Mesenchymal stem cell (in vitro differentiated cells and primary cell): ENCODE measurements at regions not wholly inside any gene's neighbourhood (a gene's known extent, or its start where the extent isn't known, plus 50 kb on each side); places are given as distances from the start of the nearest gene placed in this dataset.

ENCODE experiments used
- DNase-seq: peaks from one replicate; pipeline ENCODE4 v3.0.0-alpha.2; 2013
- H2AFZ ChIP-seq: one replicate; pipeline ENCODE4 v1.6.1; 2013; ENCODE audit warnings: low read depth, mild to moderate bottlenecking, control low read depth, inconsistent platforms, low read length, moderate library complexity
- H2AK5ac ChIP-seq: 2 replicates; pipeline ENCODE4 v1.6.1; 2013; ENCODE audit warnings: low read length, moderate library complexity, mild to moderate bottlenecking, inconsistent platforms; ENCODE audit not compliant: severe bottlenecking
- H2BK120ac ChIP-seq: one replicate; pipeline ENCODE4 v1.6.1; 2013; ENCODE audit warnings: low read depth, mild to moderate bottlenecking, inconsistent platforms, low read length, moderate library complexity
- H2BK12ac ChIP-seq, 2 experiments: one replicate each; pipeline ENCODE4 v1.6.1; 2013; ENCODE audit warnings: inconsistent platforms in 2 of 2, low read length in 2 of 2, mild to moderate bottlenecking in 2 of 2, moderate library complexity in 2 of 2, control low read depth in 1 of 2
- H2BK15ac ChIP-seq: one replicate; pipeline ENCODE4 v1.6.1; 2013; ENCODE audit warnings: mild to moderate bottlenecking, low read depth, inconsistent platforms; ENCODE audit not compliant: poor library complexity, severe bottlenecking
- H2BK5ac ChIP-seq: 2 replicates; pipeline ENCODE4 v1.6.1; 2013; ENCODE audit warnings: low read depth, mild to moderate bottlenecking, low read length, control low read depth, inconsistent platforms; ENCODE audit not compliant: poor library complexity, severe bottlenecking
- H3K14ac ChIP-seq, 2 experiments: one replicate each; pipeline ENCODE4 v1.6.1; 2013; ENCODE audit warnings: inconsistent platforms in 2 of 2, low read length in 2 of 2, control low read depth in 1 of 2, mild to moderate bottlenecking in 1 of 2, moderate library complexity in 1 of 2
- H3K18ac ChIP-seq, 2 experiments: one replicate each; pipeline ENCODE4 v1.6.1; 2013; ENCODE audit warnings: inconsistent platforms in 2 of 2, low read length in 2 of 2, control low read depth in 1 of 2, low read depth in 1 of 2, mild to moderate bottlenecking in 1 of 2
- H3K23ac ChIP-seq, 2 experiments: one replicate each; pipeline ENCODE4 v1.6.1; 2013; ENCODE audit warnings: inconsistent platforms in 2 of 2, low read length in 2 of 2, mild to moderate bottlenecking in 2 of 2, moderate library complexity in 2 of 2, control low read depth in 1 of 2
- H3K27ac ChIP-seq: 2 replicates; pipeline ENCODE4 v1.5.1; 2013; ENCODE audit warnings: mild to moderate bottlenecking, moderate library complexity, low read length, control low read depth, inconsistent platforms; ENCODE audit not compliant: poor library complexity, severe bottlenecking
- H3K27me3 ChIP-seq, 2 experiments: 2 replicates each; pipeline versions ENCODE4 v1.6.1 to v1.7.0; 2013; ENCODE audit warnings: low read length in 2 of 2, mild to moderate bottlenecking in 2 of 2, moderate library complexity in 2 of 2, control low read depth in 1 of 2, inconsistent platforms in 1 of 2; ENCODE audit not compliant: control insufficient read depth in 1 of 2, insufficient read depth in 1 of 2
- H3K36me3 ChIP-seq, 2 experiments: 2 replicates each; pipeline versions ENCODE4 v1.6.1 to v1.7.0; 2013; ENCODE audit warnings: low read length in 2 of 2, control low read depth in 1 of 2, inconsistent platforms in 1 of 2, low read depth in 1 of 2, mild to moderate bottlenecking in 1 of 2; ENCODE audit not compliant: insufficient read depth in 2 of 2, control insufficient read depth in 1 of 2
- H3K4ac ChIP-seq, 2 experiments: one replicate each; pipeline ENCODE4 v1.6.1; 2013; ENCODE audit warnings: inconsistent platforms in 2 of 2, low read length in 2 of 2, mild to moderate bottlenecking in 2 of 2, moderate library complexity in 2 of 2, control low read depth in 1 of 2, low read depth in 1 of 2
- H3K4me1 ChIP-seq: 2 replicates; pipeline ENCODE4 v1.6.1; 2013; ENCODE audit warnings: low read depth, low read length, control low read depth; ENCODE audit not compliant: control insufficient read depth, insufficient read depth
- H3K4me2 ChIP-seq: 2 replicates; pipeline ENCODE4 v1.6.1; 2013; ENCODE audit warnings: low read length, mild to moderate bottlenecking, inconsistent platforms; ENCODE audit not compliant: poor library complexity, severe bottlenecking
- H3K4me3 ChIP-seq, 2 experiments: 2 replicates each; pipeline versions ENCODE4 v1.5.1 to v1.7.0; 2013; ENCODE audit warnings: low read length in 2 of 2, mild to moderate bottlenecking in 2 of 2, control low read depth in 1 of 2, low read depth in 1 of 2; ENCODE audit not compliant: insufficient read depth in 1 of 2
- H3K79me1 ChIP-seq: replicated peaks from 2 replicates; pipeline ENCODE4 v1.6.1; 2013; ENCODE audit warnings: mild to moderate bottlenecking, control low read depth, low read length, inconsistent platforms; ENCODE audit not compliant: poor library complexity, severe bottlenecking
- H3K9ac ChIP-seq: 2 replicates; pipeline ENCODE4 v1.7.0; 2013; ENCODE audit warnings: mild to moderate bottlenecking, low read length, moderate library complexity
- H3K9me3 ChIP-seq: 2 replicates; pipeline ENCODE4 v1.7.0; 2013; ENCODE audit warnings: mild to moderate bottlenecking, low read length; ENCODE audit not compliant: control insufficient read depth
- H4K8ac ChIP-seq: one replicate; pipeline ENCODE4 v1.6.1; 2013; ENCODE audit warnings: inconsistent platforms, mild to moderate bottlenecking, low read length, moderate library complexity
- H4K91ac ChIP-seq: one replicate; pipeline ENCODE4 v1.6.1; 2013; ENCODE audit warnings: mild to moderate bottlenecking, low read length, inconsistent platforms
- WGBS: methylation state at CpG from one replicate; pipeline ENCODE4 v1.1.7; 2013; ENCODE audit warnings: mixed read lengths; 5-methylcytosine and 5-hydroxymethylcytosine counted together

GRCh38 chr5:159601216-159601615 lies 270.9 kb upstream of the IL12B start:
- Histone ChIP-seq H3K23ac (no peak overlapping the region), H2AFZ (no peak overlapping the region), H3K4me1 (no peaks in the 10 kb centered on the region), H2BK120ac (no peak overlapping the region), H2BK12ac (no peak overlapping the region), H3K4ac (no peak overlapping the region), H3K9ac (no peak overlapping the region), H3K14ac (no peak overlapping the region), H4K91ac (no peak overlapping the region), H3K27me3 (peaks cover 0 to 6% of the 10 kb centered on the region in 2 experiments), H3K79me1 (no peaks in the 10 kb centered on the region), H2AK5ac (no peak overlapping the region), H3K9me3 (no peaks in the 10 kb centered on the region), H2BK15ac (no peak overlapping the region), H3K18ac (no peak overlapping the region), H2BK5ac (no peak overlapping the region), H3K4me2 (no peak overlapping the region), H3K4me3 (no peak overlapping the region), H3K36me3 (no peaks in the 10 kb centered on the region), H4K8ac (no peak overlapping the region), H3K27ac (no peak overlapping the region)
- WGBS, result 67% methylated on average over 1 of the region's 1 CpG
- peak; percentile 6 for DNase-seq

- Histone ChIP-seq H3K36me3 (no peaks in the 10 kb centered on the region), H2AK5ac (no peak overlapping the region), H3K9ac (no peak overlapping the region), H3K14ac (no peak overlapping the region), H3K4me3 (no peak overlapping the region), H3K9me3 (no peaks in the 10 kb centered on the region), H2BK120ac (no peak overlapping the region), H3K4me2 (no peak overlapping the region), H2BK5ac (no peak overlapping the region), H3K4ac (no peak overlapping the region), H3K27ac (no peak overlapping the region), H3K23ac (no peak overlapping the region), H4K91ac (no peak overlapping the region), H2BK12ac (no peak overlapping the region), H3K18ac (no peak overlapping the region), H3K4me1 (no peaks in the 10 kb centered on the region), H2AFZ (no peak overlapping the region), H3K79me1 (no peaks in the 10 kb centered on the region), H4K8ac (no peak overlapping the region), H2BK15ac (no peak overlapping the region), H3K27me3 (peaks cover 0 to 6% of the 10 kb centered on the region in 2 experiments)
- WGBS, result 97% methylated on average over 2 of the region's 2 CpGs
- no peak for DNase-seq
These were observed 272.1 kb upstream of the IL12B start for GRCh38 chr5:159602434-159602833.

DNA sequence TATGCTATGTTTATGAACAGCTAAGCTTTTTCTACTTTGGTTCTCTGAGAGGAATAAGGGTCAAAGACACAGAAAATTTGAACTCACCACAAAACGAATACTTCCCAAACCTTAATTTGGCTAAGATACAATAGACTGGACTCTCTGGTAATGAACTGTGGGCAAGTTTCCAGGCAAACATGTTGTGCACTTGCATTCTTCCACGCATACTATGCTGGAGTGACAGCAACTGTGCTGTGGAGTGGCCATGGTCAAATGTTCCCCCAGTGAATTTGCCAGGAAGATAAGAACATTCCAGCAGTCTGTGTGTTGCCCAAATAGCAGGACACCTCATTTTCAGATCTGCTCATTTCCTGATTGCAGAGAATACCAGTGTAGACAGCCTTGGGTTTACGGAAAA lies 275.3 kb upstream of the IL12B start:
- Histone ChIP-seq H3K36me3 (no peaks in the 10 kb centered on the region), H3K4ac (no peak overlapping the region), H2BK15ac (no peak overlapping the region), H3K18ac (no peak overlapping the region), H3K27ac (no peak overlapping the region), H3K4me3 (no peak overlapping the region), H2AK5ac (no peak overlapping the region), H4K8ac (no peak overlapping the region), H3K4me2 (no peak overlapping the region), H3K9me3 (no peaks in the 10 kb centered on the region), H2BK12ac (no peak overlapping the region), H3K79me1 (no peaks in the 10 kb centered on the region), H2BK5ac (no peak overlapping the region), H3K4me1 (no peaks in the 10 kb centered on the region), H2BK120ac (no peak overlapping the region), H3K23ac (no peak overlapping the region), H2AFZ (no peak overlapping the region), H3K27me3 (no peaks in the 10 kb centered on the region), H3K14ac (no peak overlapping the region), H4K91ac (no peak overlapping the region), H3K9ac (no peak overlapping the region)
- 84% methylated on average over 3 of the region's 3 CpGs for whole genome bisulfite sequencing
- DNase-seq, result no peak

GRCh38 chr5:159609359-159609758 lies 279.1 kb upstream of the IL12B start:
- Histone ChIP-seq H3K4me3 (no peak overlapping the region), H2BK5ac (no peak overlapping the region), H2BK12ac (no peak overlapping the region), H3K9ac (no peak overlapping the region), H3K36me3 (no peaks in the 10 kb centered on the region), H2BK120ac (no peak overlapping the region), H3K79me1 (no peaks in the 10 kb centered on the region), H2AK5ac (no peak overlapping the region), H4K91ac (no peak overlapping the region), H3K14ac (no peak overlapping the region), H3K23ac (no peak overlapping the region), H2BK15ac (no peak overlapping the region), H4K8ac (no peak overlapping the region), H3K4me1 (no peaks in the 10 kb centered on the region), H3K4ac (no peak overlapping the region), H2AFZ (no peak overlapping the region), H3K27me3 (no peaks in the 10 kb centered on the region), H3K9me3 (no peaks in the 10 kb centered on the region), H3K4me2 (no peak overlapping the region), H3K18ac (no peak overlapping the region), H3K27ac (no peak overlapping the region)
- DNase-seq, result no peak
- 95% methylated on average over 3 of the region's 4 CpGs for WGBS
